MM.1S (cell line): ENCODE measurements at regions not wholly inside any gene's neighbourhood (a gene's known extent, or its start where the extent isn't known, plus 50 kb on each side); places are given as distances from the start of the nearest gene placed in this dataset.
"Not testable (repeated sequence)": the region's sequence is repeated elsewhere in the genome, so short reads cannot be mapped to it uniquely, and the experiment has no call there.

Experiments used
- CTCF ChIP-seq: fragments of 300-600 bp; sonication (generic); IDR thresholded peaks from 2 replicates; pipeline ENCODE4 v1.5.1; 2016; ENCODE audit warnings: antibody characterized with exemption, low read length, mixed read lengths
- EZH2 ChIP-seq: fragments of 300-600 bp; sonication (generic); optimal IDR thresholded peaks from 2 replicates; pipeline ENCODE3; 2017; ENCODE audit warnings: low read depth, mild to moderate bottlenecking, antibody characterized with exemption, low read length, mixed read lengths
- EZH2phosphoT487 ChIP-seq: fragments of 300-600 bp; sonication (generic); IDR thresholded peaks from 2 replicates; pipeline ENCODE4 v1.6.1; 2018; ENCODE audit warnings: antibody characterized with exemption, low read length

GRCh38 chr2:132300592-132301378, 115.8 kb upstream of the GPR39 start:
- TF ChIP-seq CTCF, EZH2phosphoT487, EZH2: not testable (repeated sequence)
